HG02852 (cell line): ENCODE measurements at regions not wholly inside any gene's neighbourhood (a gene's known extent, or its start where the extent isn't known, plus 50 kb on each side); places are given as distances from the start of the nearest gene placed in this dataset.

Experiments
- ATAC-seq: cut with Tn5 transposase; IDR thresholded peaks from one replicate; pipeline ENCODE4 v1.9.1; 2021; ENCODE audit warnings: mild to moderate bottlenecking, moderate library complexity; ENCODE audit not compliant: unreplicated experiment

- no peak for ATAC-seq
Measured at GRCh38 chr4:181308476-181309312, 934.5 kb upstream of the TENM3 start.

GRCh38 chr4:181312066-181312465, 931.1 kb upstream of the TENM3 start:
- no peak for ATAC-seq

DNA sequence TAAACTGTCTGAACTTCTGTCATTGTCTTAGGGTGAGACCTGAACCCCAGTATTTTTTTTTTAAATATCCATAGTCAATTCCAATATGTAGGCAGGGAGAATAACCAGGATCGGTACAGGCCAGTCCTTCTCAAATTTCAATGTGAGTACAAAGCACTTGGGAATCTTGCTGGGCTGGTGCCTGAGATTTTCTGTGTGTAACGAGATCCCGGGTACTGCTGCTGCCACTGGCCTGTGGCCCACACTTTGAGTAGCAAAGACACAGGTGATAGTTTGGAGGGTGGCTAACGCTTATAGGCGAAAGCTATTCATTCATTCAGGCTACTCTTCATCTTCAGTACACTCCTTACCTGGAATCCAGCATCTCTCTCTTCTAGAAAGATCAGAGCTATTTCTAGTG, 923.6 kb upstream of the TENM3 start:
- ATAC-seq = no peak

- peak; percentile 92 for ATAC-seq
Measured at GRCh38 chr4:181323061-181323460, 920.1 kb upstream of the TENM3 start.

- no peak for ATAC-seq
Measured at GRCh38 chr4:181330654-181331201, 912.5 kb upstream of the TENM3 start.

DNA sequence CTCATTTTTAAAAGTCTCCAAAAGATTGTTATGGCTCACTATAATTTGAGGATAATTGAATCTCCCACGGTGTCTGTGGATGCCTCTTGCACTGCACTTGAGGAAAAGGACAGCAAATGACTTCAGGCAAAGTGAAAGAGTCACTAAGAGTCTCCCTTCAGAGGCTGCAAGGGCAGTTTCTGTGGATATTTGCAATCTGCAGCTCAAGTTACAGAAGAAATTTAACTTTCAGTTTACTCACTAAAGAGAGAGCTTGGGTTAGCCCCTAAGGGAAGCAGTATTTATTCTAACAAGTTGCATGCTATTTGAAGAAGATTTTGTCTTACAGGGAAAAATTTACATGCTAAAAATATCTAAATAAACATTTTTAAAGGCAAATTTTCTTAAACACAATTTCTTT, 912.0 kb upstream of the TENM3 start:
- no peak for ATAC-seq

GRCh38 chr4:181345931-181346330, 897.3 kb upstream of the TENM3 start:
- ATAC-seq = no peak

GRCh38 chr4:181350615-181351415, 892.4 kb upstream of the TENM3 start:
- no peak for ATAC-seq

- no peak for ATAC-seq
Measured at GRCh38 chr4:181364504-181364903, 878.7 kb upstream of the TENM3 start.

GRCh38 chr4:181365671-181366070, 877.5 kb upstream of the TENM3 start:
- no peak for ATAC-seq

DNA sequence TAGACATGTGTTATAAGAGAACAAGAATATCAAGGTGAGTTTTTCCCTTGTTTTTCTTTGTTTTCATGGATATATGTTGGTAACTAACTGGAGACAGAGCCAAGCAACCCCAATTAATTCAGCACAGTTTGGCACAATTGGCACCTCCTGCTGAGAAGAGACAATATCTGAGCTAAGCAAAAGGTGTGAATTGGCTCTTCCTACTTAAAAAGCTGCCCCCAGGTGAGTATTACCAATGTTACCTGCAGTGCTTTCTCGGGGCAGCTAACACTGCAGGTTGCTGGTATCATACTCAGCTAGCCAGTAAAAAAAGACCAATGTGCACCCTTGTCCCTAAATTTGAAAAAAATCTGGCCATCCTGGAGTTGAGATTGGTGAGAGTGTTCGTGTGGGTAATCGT, 871.2 kb upstream of the TENM3 start:
- ATAC-seq = no peak

- no peak for ATAC-seq
Measured at GRCh38 chr4:181376058-181376457, 867.1 kb upstream of the TENM3 start.

- no peak for ATAC-seq
Measured at GRCh38 chr4:181388061-181388460, 855.1 kb upstream of the TENM3 start.

- ATAC-seq = no peak
Measured at GRCh38 chr4:181416966-181417365, 826.2 kb upstream of the TENM3 start.

GRCh38 chr4:181418496-181418895, 824.7 kb upstream of the TENM3 start:
- no peak for ATAC-seq

DNA sequence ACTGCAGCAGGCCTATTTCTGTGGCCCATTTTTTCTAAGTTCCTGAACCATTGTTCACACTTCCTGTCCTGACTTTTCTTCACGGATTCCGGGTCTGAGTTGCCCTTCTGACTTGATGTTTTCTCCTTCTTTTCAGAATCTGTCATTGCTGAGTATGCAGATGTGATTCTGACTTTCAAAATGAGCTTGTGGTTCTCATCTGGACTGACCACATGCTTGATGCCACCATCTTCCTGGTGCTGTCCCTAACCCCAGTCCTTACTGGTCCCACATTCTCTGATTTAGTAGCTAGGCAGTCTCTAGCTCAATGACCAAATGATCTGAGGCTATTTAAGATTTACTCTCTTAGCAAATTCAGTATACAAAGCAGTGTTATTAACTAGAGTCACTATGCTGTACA, 822.3 kb upstream of the TENM3 start:
- no peak for ATAC-seq

- no peak for ATAC-seq
Measured at GRCh38 chr4:181424362-181425016, 818.7 kb upstream of the TENM3 start.

- ATAC-seq = no peak
Measured at GRCh38 chr4:181427076-181427475, 816.1 kb upstream of the TENM3 start.

GRCh38 chr4:181431006-181431405, 812.2 kb upstream of the TENM3 start:
- no peak for ATAC-seq

DNA sequence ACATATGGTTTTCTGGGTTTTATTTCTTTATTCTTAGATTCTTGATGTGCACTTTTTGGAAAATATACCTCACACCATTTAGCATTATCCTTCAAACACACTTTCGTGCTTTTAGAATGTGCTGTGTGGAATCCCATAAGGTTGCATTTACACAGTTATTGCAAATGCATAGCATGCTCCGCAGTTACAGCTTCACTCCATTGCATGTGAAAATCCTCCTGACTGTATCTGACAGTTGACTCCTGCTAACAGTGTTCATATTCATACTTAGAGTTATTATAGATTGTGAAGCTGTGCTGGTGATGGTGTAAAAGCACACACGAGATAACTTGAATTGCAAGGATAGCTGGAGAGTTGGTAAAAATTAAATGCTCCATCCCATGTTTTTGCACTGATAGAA, 811.5 kb upstream of the TENM3 start:
- no peak for ATAC-seq

GRCh38 chr4:181432335-181432734, 810.9 kb upstream of the TENM3 start:
- no peak for ATAC-seq
